Astrocyte (in vitro differentiated cells and primary cell): ENCODE measurements at regions not wholly inside any gene's neighbourhood (a gene's known extent, or its start where the extent isn't known, plus 50 kb on each side); places are given as distances from the start of the nearest gene placed in this dataset.

Source experiments
- DNase-seq: peaks from one replicate; pipeline ENCODE4 v3.0.0-alpha.2; 2010; ENCODE audit warnings: low read depth
- FAIRE-seq: peaks from 2 replicates; lab custom pipeline; 2011; peaks lifted over from hg19 to GRCh38; lab: Jason Lieb, UNC
- H2AFZ ChIP-seq: 2 replicates; pipeline ENCODE4 v1.6.0; 2012; ENCODE audit warnings: low read depth, low read length, inconsistent platforms
- H3K27ac ChIP-seq: 2 replicates; pipeline ENCODE4 v1.5.1; 2011; ENCODE audit warnings: low read depth, low read length, inconsistent platforms
- H3K27me3 ChIP-seq: 2 replicates; pipeline ENCODE4 v1.6.0; 2011; ENCODE audit warnings: low read length, inconsistent platforms; ENCODE audit not compliant: insufficient read depth
- H3K36me3 ChIP-seq: 2 replicates; pipeline ENCODE4 v1.5.1; 2011; ENCODE audit warnings: low read length, inconsistent platforms; ENCODE audit not compliant: insufficient read depth
- H3K4me1 ChIP-seq: 2 replicates; pipeline ENCODE4 v1.5.1; 2011; ENCODE audit warnings: low read length, inconsistent platforms; ENCODE audit not compliant: insufficient read depth
- H3K4me2 ChIP-seq: 2 replicates; pipeline ENCODE4 v1.6.0; 2012; ENCODE audit warnings: low read length, inconsistent platforms
- H3K4me3 ChIP-seq: 2 replicates; pipeline ENCODE4 v1.5.1; 2011; ENCODE audit warnings: low read depth, mild to moderate bottlenecking, low read length, inconsistent platforms; ENCODE audit not compliant: insufficient read depth
- H3K79me2 ChIP-seq: 2 replicates; pipeline ENCODE4 v1.6.0; 2012; ENCODE audit warnings: mild to moderate bottlenecking, low read length, inconsistent platforms; ENCODE audit not compliant: insufficient read depth
- H3K9ac ChIP-seq: 2 replicates; pipeline ENCODE4 v1.6.0; 2012; ENCODE audit warnings: mild to moderate bottlenecking, low read length, inconsistent platforms
- H3K9me3 ChIP-seq: 2 replicates; pipeline ENCODE4 v1.5.1; 2012; ENCODE audit warnings: low read depth, mild to moderate bottlenecking, low read length, inconsistent platforms; ENCODE audit not compliant: insufficient read depth
- H4K20me1 ChIP-seq: 2 replicates; pipeline ENCODE4 v1.6.0; 2012; ENCODE audit warnings: low read length, inconsistent platforms; ENCODE audit not compliant: insufficient read depth
- H3K27ac Mint-ChIP-seq: one replicate; pipeline ENCODE4 v1.8.0; 2021; ENCODE audit warnings: mild to moderate bottlenecking, mixed read lengths; ENCODE audit not compliant: unreplicated experiment
- H3K27me3 Mint-ChIP-seq: one replicate; pipeline ENCODE4 v1.8.0; 2021; ENCODE audit warnings: low read depth, mixed read lengths; ENCODE audit not compliant: unreplicated experiment
- H3K36me3 Mint-ChIP-seq: one replicate; pipeline ENCODE4 v1.8.0; 2021; ENCODE audit warnings: low read depth, mixed read lengths; ENCODE audit not compliant: unreplicated experiment
- H3K4me1 Mint-ChIP-seq: one replicate; pipeline ENCODE4 v1.8.0; 2021; ENCODE audit warnings: low read depth, mixed read lengths; ENCODE audit not compliant: unreplicated experiment
- H3K4me3 Mint-ChIP-seq: one replicate; pipeline ENCODE4 v1.8.0; 2021; ENCODE audit warnings: mild to moderate bottlenecking, moderate library complexity, mixed read lengths; ENCODE audit not compliant: unreplicated experiment
- H3K9me3 Mint-ChIP-seq: one replicate; pipeline ENCODE4 v1.8.0; 2021; ENCODE audit warnings: mild to moderate bottlenecking, mixed read lengths; ENCODE audit not compliant: unreplicated experiment
- CTCF ChIP-seq: IDR thresholded peaks from 2 replicates; pipeline ENCODE4 v1.5.1; 2011; ENCODE audit warnings: low read depth, mild to moderate bottlenecking, inconsistent platforms, low read length, moderate library complexity; ENCODE audit not compliant: insufficient read depth
- EZH2 ChIP-seq: IDR thresholded peaks from 2 replicates; pipeline ENCODE4 v1.6.1; 2012; ENCODE audit warnings: mild to moderate bottlenecking, low read length, inconsistent platforms; ENCODE audit not compliant: insufficient read depth

- H3K9me3 Mint-ChIP-seq, result peaks cover 22% of the 10 kb centered on the region
- no peak overlapping the region for H3K4me3 Mint-ChIP-seq
- Histone ChIP-seq H3K36me3 (no peaks in the 10 kb centered on the region), H3K79me2 (no peaks in the 10 kb centered on the region), H3K4me1 (no peaks in the 10 kb centered on the region), H3K27ac (no peak overlapping the region), H3K4me3 (no peak overlapping the region), H4K20me1 (no peaks in the 10 kb centered on the region), H2AFZ (no peak overlapping the region), H3K27me3 (peaks cover 54% of the 10 kb centered on the region), H3K9ac (no peak overlapping the region), H3K4me2 (no peak overlapping the region), H3K9me3 (no peaks in the 10 kb centered on the region)
- H3K36me3 Mint-ChIP-seq, result peaks cover 4% of the 10 kb centered on the region
- no peak overlapping the region for H3K27ac Mint-ChIP-seq
- FAIRE-seq (no peak), DNase-seq (no peak)
- H3K4me1 Mint-ChIP-seq, result peaks cover 3% of the 10 kb centered on the region
- H3K27me3 Mint-ChIP-seq, result peaks cover 81% of the 10 kb centered on the region
- no peak for TF ChIP-seq EZH2
- TF ChIP-seq CTCF, result no peak
Measured at GRCh38 chr10:78728176-78728575, 340.6 kb upstream of the ZMIZ1 start.

GRCh38 chr10:78729366-78729765 lies 339.4 kb upstream of the ZMIZ1 start:
- H3K27me3 Mint-ChIP-seq, result peaks cover 83% of the 10 kb centered on the region
- peaks cover 52% of the 10 kb centered on the region for H3K27me3 ChIP-seq

More at GRCh38 chr10:78729366-78729765, 339.4 kb upstream of the ZMIZ1 start:
- no peaks in the 10 kb centered on the region for H4K20me1 ChIP-seq
- no peak overlapping the region for H3K4me2 ChIP-seq
- no peak overlapping the region for H2AFZ ChIP-seq
- no peaks in the 10 kb centered on the region for H3K9me3 ChIP-seq
- H3K36me3 ChIP-seq, result no peaks in the 10 kb centered on the region
- no peak overlapping the region for H3K27ac ChIP-seq
- H3K4me1 ChIP-seq, result no peaks in the 10 kb centered on the region
- TF ChIP-seq CTCF, result no peak
- TF ChIP-seq EZH2, result no peak
- H3K4me1 Mint-ChIP-seq, result peaks cover 3% of the 10 kb centered on the region
- no peak overlapping the region for H3K9ac ChIP-seq
- no peak overlapping the region for H3K4me3 ChIP-seq
- no peak overlapping the region for H3K4me3 Mint-ChIP-seq
- DNase-seq (no peak), FAIRE-seq (no peak)
- H3K36me3 Mint-ChIP-seq, result no peaks in the 10 kb centered on the region
- H3K9me3 Mint-ChIP-seq, result peaks cover 15% of the 10 kb centered on the region
- no peaks in the 10 kb centered on the region for H3K79me2 ChIP-seq
- no peak overlapping the region for H3K27ac Mint-ChIP-seq
